ENCODE measurements at regions not wholly inside any gene's neighbourhood (a gene's known extent, or its start where the extent isn't known, plus 50 kb on each side); places are given as distances from the start of the nearest gene placed in this dataset.

- no peak for DNase-seq (ENCODE audit: low read depth, low spot score)
- no peaks in the 10 kb centered on the region for H3K36me3 ChIP-seq (ENCODE audit: control insufficient read depth, insufficient read depth, low read length)
- no peaks in the 10 kb centered on the region for H3K4me1 ChIP-seq (ENCODE audit: control insufficient read depth, insufficient read depth, low read length)
- H3K27ac ChIP-seq (ENCODE audit: low read length), result no peak overlapping the region
- WGBS (ENCODE audit: insufficient coverage, insufficient read length), result no CpG with 5 or more reads among the region's 5 CpGs
- no peaks in the 10 kb centered on the region for H3K27me3 ChIP-seq (ENCODE audit: control insufficient read depth, insufficient read depth, low read length)
- no peaks in the 10 kb centered on the region for H3K9me3 ChIP-seq (ENCODE audit: control insufficient read depth, insufficient read depth, low read length)
- no peak overlapping the region for H3K4me3 ChIP-seq (ENCODE audit: low read length)
Observed at GRCh38 chr2:12076810-12077209, 330.4 kb downstream of the LPIN1 start.

GRCh38 chr2:12080360-12080759 lies 333.9 kb downstream of the LPIN1 start:
- no peak for DNase-seq (ENCODE audit: low read depth, low spot score)
- no peaks in the 10 kb centered on the region for H3K9me3 ChIP-seq (ENCODE audit: control insufficient read depth, insufficient read depth, low read length)
- H3K4me1 ChIP-seq (ENCODE audit: control insufficient read depth, insufficient read depth, low read length), result peaks cover 6% of the 10 kb centered on the region; the same call in 1 of the 2 replicates
- H3K36me3 ChIP-seq (ENCODE audit: control insufficient read depth, insufficient read depth, low read length), result no peaks in the 10 kb centered on the region
- no CpG with 5 or more reads among the region's 4 CpGs for WGBS (ENCODE audit: insufficient coverage, insufficient read length)
- no peak overlapping the region for H3K4me3 ChIP-seq (ENCODE audit: low read length)
- H3K27ac ChIP-seq (ENCODE audit: low read length), result no peak overlapping the region
- H3K27me3 ChIP-seq (ENCODE audit: control insufficient read depth, insufficient read depth, low read length), result no peaks in the 10 kb centered on the region

GRCh38 chr2:12081481-12082210 lies 335.2 kb downstream of the LPIN1 start:
- H3K4me1 ChIP-seq (ENCODE audit: control insufficient read depth, insufficient read depth, low read length), result peaks cover 6% of the 10 kb centered on the region; the same call in 1 of the 2 replicates
- no peaks in the 10 kb centered on the region for H3K9me3 ChIP-seq (ENCODE audit: control insufficient read depth, insufficient read depth, low read length)
- H3K27me3 ChIP-seq (ENCODE audit: control insufficient read depth, insufficient read depth, low read length), result no peaks in the 10 kb centered on the region
- WGBS (ENCODE audit: insufficient coverage, insufficient read length), result no CpG with 5 or more reads among the region's 12 CpGs
- no peaks in the 10 kb centered on the region for H3K36me3 ChIP-seq (ENCODE audit: control insufficient read depth, insufficient read depth, low read length)
- no peak overlapping the region for H3K4me3 ChIP-seq (ENCODE audit: low read length)
- no peak overlapping the region for H3K27ac ChIP-seq (ENCODE audit: low read length)
- DNase-seq (ENCODE audit: low read depth, low spot score), result no peak

GRCh38 chr2:12083081-12083581 lies 336.7 kb downstream of the LPIN1 start:
- Histone ChIP-seq H3K9me3 (ENCODE audit: control insufficient read depth, insufficient read depth, low read length) (no peaks in the 10 kb centered on the region), H3K4me1 (ENCODE audit: control insufficient read depth, insufficient read depth, low read length) (peaks cover 6% of the 10 kb centered on the region; the same call in 1 of the 2 replicates), H3K4me3 (ENCODE audit: low read length) (no peak overlapping the region), H3K27me3 (ENCODE audit: control insufficient read depth, insufficient read depth, low read length) (no peaks in the 10 kb centered on the region), H3K36me3 (ENCODE audit: control insufficient read depth, insufficient read depth, low read length) (no peaks in the 10 kb centered on the region), H3K27ac (ENCODE audit: low read length) (peak overlapping the region; percentile 32)
- peak; percentile 72 for DNase-seq (ENCODE audit: low read depth, low spot score)
- no CpG with 5 or more reads among the region's 9 CpGs for WGBS (ENCODE audit: insufficient coverage, insufficient read length)

GRCh38 chr2:12083713-12084419 lies 337.4 kb downstream of the LPIN1 start:
- Histone ChIP-seq H3K9me3 (ENCODE audit: control insufficient read depth, insufficient read depth, low read length) (no peaks in the 10 kb centered on the region), H3K4me3 (ENCODE audit: low read length) (no peak overlapping the region), H3K36me3 (ENCODE audit: control insufficient read depth, insufficient read depth, low read length) (no peaks in the 10 kb centered on the region), H3K27me3 (ENCODE audit: control insufficient read depth, insufficient read depth, low read length) (no peaks in the 10 kb centered on the region), H3K4me1 (ENCODE audit: control insufficient read depth, insufficient read depth, low read length) (peaks cover 6% of the 10 kb centered on the region; the same call in 1 of the 2 replicates), H3K27ac (ENCODE audit: low read length) (peak overlapping the region; percentile 32)
- WGBS (ENCODE audit: insufficient coverage, insufficient read length), result no CpG with 5 or more reads among the region's 5 CpGs
- DNase-seq (ENCODE audit: low read depth, low spot score), result no peak

GRCh38 chr2:12087175-12087574 lies 340.7 kb downstream of the LPIN1 start:
- H3K36me3 ChIP-seq (ENCODE audit: control insufficient read depth, insufficient read depth, low read length), result no peaks in the 10 kb centered on the region
- no CpG with 5 or more reads among the region's 2 CpGs for WGBS (ENCODE audit: insufficient coverage, insufficient read length)
- no peaks in the 10 kb centered on the region for H3K9me3 ChIP-seq (ENCODE audit: control insufficient read depth, insufficient read depth, low read length)
- no peak overlapping the region for H3K27ac ChIP-seq (ENCODE audit: low read length)
- H3K27me3 ChIP-seq (ENCODE audit: control insufficient read depth, insufficient read depth, low read length), result no peaks in the 10 kb centered on the region
- H3K4me3 ChIP-seq (ENCODE audit: low read length), result no peak overlapping the region
- DNase-seq (ENCODE audit: low read depth, low spot score), result no peak
- H3K4me1 ChIP-seq (ENCODE audit: control insufficient read depth, insufficient read depth, low read length), result peaks cover 5% of the 10 kb centered on the region; the same call in 1 of the 2 replicates

GRCh38 chr2:12087671-12088380 lies 341.4 kb downstream of the LPIN1 start:
- DNase-seq (ENCODE audit: low read depth, low spot score), result no peak
- H3K27ac ChIP-seq (ENCODE audit: low read length), result no peak overlapping the region
- no CpG with 5 or more reads among the region's 1 CpG for WGBS (ENCODE audit: insufficient coverage, insufficient read length)
- H3K4me3 ChIP-seq (ENCODE audit: low read length), result no peak overlapping the region
- peaks cover 4% of the 10 kb centered on the region; the same call in 1 of the 2 replicates for H3K4me1 ChIP-seq (ENCODE audit: control insufficient read depth, insufficient read depth, low read length)
- no peaks in the 10 kb centered on the region for H3K36me3 ChIP-seq (ENCODE audit: control insufficient read depth, insufficient read depth, low read length)
- H3K27me3 ChIP-seq (ENCODE audit: control insufficient read depth, insufficient read depth, low read length), result no peaks in the 10 kb centered on the region
- H3K9me3 ChIP-seq (ENCODE audit: control insufficient read depth, insufficient read depth, low read length), result no peaks in the 10 kb centered on the region

- Histone ChIP-seq H3K9me3 (ENCODE audit: control insufficient read depth, insufficient read depth, low read length) (no peaks in the 10 kb centered on the region), H3K4me1 (ENCODE audit: control insufficient read depth, insufficient read depth, low read length) (peaks cover 2% of the 10 kb centered on the region; the same call in 1 of the 2 replicates), H3K4me3 (ENCODE audit: low read length) (no peak overlapping the region), H3K27me3 (ENCODE audit: control insufficient read depth, insufficient read depth, low read length) (no peaks in the 10 kb centered on the region), H3K36me3 (ENCODE audit: control insufficient read depth, insufficient read depth, low read length) (no peaks in the 10 kb centered on the region), H3K27ac (ENCODE audit: low read length) (no peak overlapping the region)
- no peak for DNase-seq (ENCODE audit: low read depth, low spot score)
- WGBS (ENCODE audit: insufficient coverage, insufficient read length), result no CpG with 5 or more reads among the region's 1 CpG
Observed at GRCh38 chr2:12089001-12089400, 342.6 kb downstream of the LPIN1 start.

- no peaks in the 10 kb centered on the region for H3K27me3 ChIP-seq (ENCODE audit: control insufficient read depth, insufficient read depth, low read length)
- WGBS (ENCODE audit: insufficient coverage, insufficient read length), result no CpG with 5 or more reads among the region's 7 CpGs
- H3K4me3 ChIP-seq (ENCODE audit: low read length), result no peak overlapping the region
- H3K36me3 ChIP-seq (ENCODE audit: control insufficient read depth, insufficient read depth, low read length), result no peaks in the 10 kb centered on the region
- no peaks in the 10 kb centered on the region for H3K9me3 ChIP-seq (ENCODE audit: control insufficient read depth, insufficient read depth, low read length)
- peaks cover 2% of the 10 kb centered on the region; the same call in 1 of the 2 replicates for H3K4me1 ChIP-seq (ENCODE audit: control insufficient read depth, insufficient read depth, low read length)
- DNase-seq (ENCODE audit: low read depth, low spot score), result no peak
- no peak overlapping the region for H3K27ac ChIP-seq (ENCODE audit: low read length)
Observed at GRCh38 chr2:12089496-12089895, 343.1 kb downstream of the LPIN1 start.

GRCh38 chr2:12090072-12090471 lies 343.6 kb downstream of the LPIN1 start:
- H3K36me3 ChIP-seq (ENCODE audit: control insufficient read depth, insufficient read depth, low read length), result no peaks in the 10 kb centered on the region
- H3K27me3 ChIP-seq (ENCODE audit: control insufficient read depth, insufficient read depth, low read length), result no peaks in the 10 kb centered on the region
- no peak overlapping the region for H3K27ac ChIP-seq (ENCODE audit: low read length)
- no peak for DNase-seq (ENCODE audit: low read depth, low spot score)
- no CpG with 5 or more reads among the region's 3 CpGs for WGBS (ENCODE audit: insufficient coverage, insufficient read length)
- H3K9me3 ChIP-seq (ENCODE audit: control insufficient read depth, insufficient read depth, low read length), result no peaks in the 10 kb centered on the region
- H3K4me1 ChIP-seq (ENCODE audit: control insufficient read depth, insufficient read depth, low read length), result peaks cover 2% of the 10 kb centered on the region; the same call in 1 of the 2 replicates
- H3K4me3 ChIP-seq (ENCODE audit: low read length), result no peak overlapping the region

Measured in iPS DF 6.9 (cell line).